Fibroblast of pulmonary artery (primary cell): ENCODE measurements at regions not wholly inside any gene's neighbourhood (a gene's known extent, or its start where the extent isn't known, plus 50 kb on each side); places are given as distances from the start of the nearest gene placed in this dataset.

Experiments
- DNase-seq: peaks from one replicate; pipeline ENCODE4 v3.0.0-alpha.2; 2010; ENCODE audit warnings: low read depth
- H3K4me3 ChIP-seq: replicated peaks from 2 replicates; pipeline ENCODE4 v1.5.1; 2011; ENCODE audit warnings: low read depth, mild to moderate bottlenecking, control low read depth, low read length, moderate library complexity
- CTCF ChIP-seq: IDR thresholded peaks from 2 replicates; pipeline ENCODE4 v1.5.1; 2011; ENCODE audit warnings: mild to moderate bottlenecking, control low read depth, low read length, inconsistent platforms; ENCODE audit errors: missing control alignments

DNA sequence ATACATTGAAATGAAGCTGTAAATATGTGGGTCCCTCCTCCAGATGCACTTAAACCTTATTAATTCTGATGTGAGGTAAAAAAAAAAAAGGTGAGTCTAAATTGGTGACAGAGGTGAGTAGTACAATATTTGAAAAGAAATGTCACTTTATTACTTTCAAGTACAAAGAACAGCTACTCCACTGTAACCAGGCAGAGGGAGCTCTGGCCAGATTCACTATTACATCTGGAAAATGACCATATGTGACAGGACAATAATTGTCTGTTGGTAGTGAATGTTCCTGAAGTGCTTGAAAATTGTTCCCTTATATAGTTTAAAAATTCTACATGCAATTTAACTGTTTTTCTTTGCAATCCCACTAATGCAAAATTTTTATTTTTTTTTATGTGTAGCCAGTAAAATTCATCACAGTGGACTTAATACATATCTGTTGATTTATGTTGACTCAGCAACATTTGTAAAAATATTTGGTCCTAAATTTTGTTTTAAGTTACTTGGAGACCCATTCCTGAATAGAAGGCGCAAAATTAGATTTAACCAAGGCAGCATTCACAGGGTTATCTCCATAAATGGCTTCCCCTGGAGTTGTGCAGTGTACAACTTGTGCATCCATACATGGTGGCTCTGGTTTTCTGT is 231.9 kb upstream of the TBC1D5 start:
- no peak overlapping the region for H3K4me3 ChIP-seq
- peak; percentile 7 for DNase-seq
- peak; percentile 39 for TF ChIP-seq CTCF

GRCh38 chr3:17972959-17973906 is 230.8 kb upstream of the TBC1D5 start:
- DNase-seq, result no peak
- TF ChIP-seq CTCF, result no peak
- H3K4me3 ChIP-seq, result no peak overlapping the region

GRCh38 chr3:17972476-17972875 is 230.0 kb upstream of the TBC1D5 start:
- H3K4me3 ChIP-seq, result no peak overlapping the region
- DNase-seq, result no peak
- no peak for TF ChIP-seq CTCF

- H3K4me3 ChIP-seq, result no peak overlapping the region
- DNase-seq, result no peak
- TF ChIP-seq CTCF, result no peak
Measured at GRCh38 chr3:17972030-17972429, 229.6 kb upstream of the TBC1D5 start.

DNA sequence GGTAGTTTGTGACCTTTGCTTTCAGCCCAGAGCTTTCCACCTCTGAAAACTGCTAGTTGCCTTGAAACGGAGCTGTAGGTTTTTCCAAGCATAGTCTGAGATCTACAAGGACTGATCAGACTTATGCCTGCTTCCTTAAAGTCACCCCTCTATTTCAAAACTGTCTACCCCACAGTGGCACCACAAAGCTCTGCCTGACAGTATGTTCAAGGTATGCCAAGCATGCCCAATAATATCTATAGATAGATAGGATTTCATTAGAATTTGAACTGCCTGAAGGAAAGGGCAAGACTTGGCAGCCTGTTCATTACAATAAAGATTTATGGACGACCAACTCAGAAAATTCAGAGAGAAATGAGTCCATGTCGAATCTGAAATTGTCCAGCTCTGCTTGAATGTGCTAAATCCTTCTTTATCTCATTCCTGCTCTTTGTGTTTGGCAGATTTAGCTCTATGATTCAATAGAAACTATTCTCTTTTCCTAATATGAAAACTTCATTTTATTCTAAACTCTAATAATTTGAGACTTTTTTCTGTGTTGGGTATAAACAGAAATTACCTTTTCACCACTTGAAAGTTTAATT is 227.6 kb upstream of the TBC1D5 start:
- H3K4me3 ChIP-seq, result no peak overlapping the region
- DNase-seq, result no peak
- TF ChIP-seq CTCF, result no peak

- no peak for DNase-seq
- H3K4me3 ChIP-seq, result no peak overlapping the region
- no peak for TF ChIP-seq CTCF
Measured at GRCh38 chr3:17969244-17969643, 226.8 kb upstream of the TBC1D5 start.
